ENCODE measurements at regions not wholly inside any gene's neighbourhood (a gene's known extent, or its start where the extent isn't known, plus 50 kb on each side); places are given as distances from the start of the nearest gene placed in this dataset.

GRCh38 chr5:154610321-154611154 is 132.5 kb upstream of the HAND1 start:
- Histone ChIP-seq H3K4me1 (ENCODE audit: insufficient read depth, low read length) (peaks cover 12% of the 10 kb centered on the region), H3K79me2 (ENCODE audit: insufficient read depth, low read length) (no peaks in the 10 kb centered on the region), H3K36me3 (ENCODE audit: insufficient read depth, low read length) (no peaks in the 10 kb centered on the region), H2AFZ (ENCODE audit: low read depth, low read length) (peak overlapping the region; percentile 38), H3K4me2 (ENCODE audit: low read length) (peak overlapping the region; percentile 82), H3K27ac (ENCODE audit: low read depth, low read length) (no peak overlapping the region), H3K9ac (ENCODE audit: low read length) (no peak overlapping the region), H3K27me3 (ENCODE audit: insufficient read depth, low read length) (peaks cover 46% of the 10 kb centered on the region), H4K20me1 (ENCODE audit: insufficient read depth, low read length) (no peaks in the 10 kb centered on the region), H3K9me3 (ENCODE audit: insufficient read depth, low read depth, low read length) (no peaks in the 10 kb centered on the region), H3K4me3 (ENCODE audit: insufficient read depth, low read depth, low read length) (peak overlapping the region; percentile 37)
- Mint-ChIP-seq H3K4me3 (ENCODE audit: unreplicated experiment) (peak overlapping the region; percentile 27), H3K27ac (ENCODE audit: unreplicated experiment) (no peak overlapping the region), H3K4me1 (ENCODE audit: low read depth, unreplicated experiment) (peaks cover 2% of the 10 kb centered on the region), H3K36me3 (ENCODE audit: low read depth, unreplicated experiment) (no peaks in the 10 kb centered on the region), H3K27me3 (ENCODE audit: low read depth, unreplicated experiment) (peaks cover 68% of the 10 kb centered on the region), H3K9me3 (ENCODE audit: unreplicated experiment) (no peaks in the 10 kb centered on the region)
- DNase-seq (ENCODE audit: low read depth): peak; percentile 11
- TF ChIP-seq CTCF (IDR thresholded peaks at IDR 0.05; ENCODE audit: insufficient read depth, low read depth, low read length) (peak; percentile 61), EZH2 (IDR thresholded peaks at IDR 0.05; ENCODE audit: insufficient read depth, low read length) (peak; percentile 60)
- no peak for FAIRE-seq

GRCh38 chr5:154609251-154609650 is 131.2 kb upstream of the HAND1 start:
- H3K9me3 ChIP-seq (ENCODE audit: insufficient read depth, low read depth, low read length): no peaks in the 10 kb centered on the region
- FAIRE-seq: no peak
- H3K4me1 ChIP-seq (ENCODE audit: insufficient read depth, low read length): peaks cover 12% of the 10 kb centered on the region
- no peak overlapping the region for H3K9ac ChIP-seq (ENCODE audit: low read length)
- H3K27me3 Mint-ChIP-seq (ENCODE audit: low read depth, unreplicated experiment): peaks cover 71% of the 10 kb centered on the region
- H3K27ac ChIP-seq (ENCODE audit: low read depth, low read length): no peak overlapping the region
- no peaks in the 10 kb centered on the region for H3K79me2 ChIP-seq (ENCODE audit: insufficient read depth, low read length)
- H3K4me3 Mint-ChIP-seq (ENCODE audit: unreplicated experiment): no peak overlapping the region
- no peak overlapping the region for H2AFZ ChIP-seq (ENCODE audit: low read depth, low read length)
- no peak overlapping the region for H3K27ac Mint-ChIP-seq (ENCODE audit: unreplicated experiment)
- no peaks in the 10 kb centered on the region for H3K36me3 ChIP-seq (ENCODE audit: insufficient read depth, low read length)
- no peaks in the 10 kb centered on the region for H3K9me3 Mint-ChIP-seq (ENCODE audit: unreplicated experiment)
- H3K36me3 Mint-ChIP-seq (ENCODE audit: low read depth, unreplicated experiment): no peaks in the 10 kb centered on the region
- peaks cover 2% of the 10 kb centered on the region for H3K4me1 Mint-ChIP-seq (ENCODE audit: low read depth, unreplicated experiment)
- peaks cover 49% of the 10 kb centered on the region for H3K27me3 ChIP-seq (ENCODE audit: insufficient read depth, low read length)
- no peak overlapping the region for H3K4me3 ChIP-seq (ENCODE audit: insufficient read depth, low read depth, low read length)
- TF ChIP-seq EZH2 (IDR thresholded peaks at IDR 0.05; ENCODE audit: insufficient read depth, low read length) (no peak), CTCF (IDR thresholded peaks at IDR 0.05; ENCODE audit: insufficient read depth, low read depth, low read length) (no peak)
- DNase-seq (ENCODE audit: low read depth): no peak
- no peaks in the 10 kb centered on the region for H4K20me1 ChIP-seq (ENCODE audit: insufficient read depth, low read length)
- no peak overlapping the region for H3K4me2 ChIP-seq (ENCODE audit: low read length)

- no peaks in the 10 kb centered on the region for H3K36me3 Mint-ChIP-seq (ENCODE audit: low read depth, unreplicated experiment)
- FAIRE-seq: no peak
- Histone ChIP-seq H3K79me2 (ENCODE audit: insufficient read depth, low read length) (no peaks in the 10 kb centered on the region), H3K9ac (ENCODE audit: low read length) (no peak overlapping the region), H3K4me1 (ENCODE audit: insufficient read depth, low read length) (peaks cover 18% of the 10 kb centered on the region), H3K27ac (ENCODE audit: low read depth, low read length) (no peak overlapping the region), H3K27me3 (ENCODE audit: insufficient read depth, low read length) (peaks cover 52% of the 10 kb centered on the region), H2AFZ (ENCODE audit: low read depth, low read length) (no peak overlapping the region), H4K20me1 (ENCODE audit: insufficient read depth, low read length) (no peaks in the 10 kb centered on the region), H3K4me2 (ENCODE audit: low read length) (no peak overlapping the region), H3K9me3 (ENCODE audit: insufficient read depth, low read depth, low read length) (no peaks in the 10 kb centered on the region), H3K36me3 (ENCODE audit: insufficient read depth, low read length) (no peaks in the 10 kb centered on the region), H3K4me3 (ENCODE audit: insufficient read depth, low read depth, low read length) (no peak overlapping the region)
- TF ChIP-seq EZH2 (IDR thresholded peaks at IDR 0.05; ENCODE audit: insufficient read depth, low read length): no peak
- TF ChIP-seq CTCF (IDR thresholded peaks at IDR 0.05; ENCODE audit: insufficient read depth, low read depth, low read length): no peak
- peaks cover 2% of the 10 kb centered on the region for H3K4me1 Mint-ChIP-seq (ENCODE audit: low read depth, unreplicated experiment)
- DNase-seq (ENCODE audit: low read depth): no peak
- no peak overlapping the region for H3K4me3 Mint-ChIP-seq (ENCODE audit: unreplicated experiment)
- no peak overlapping the region for H3K27ac Mint-ChIP-seq (ENCODE audit: unreplicated experiment)
- peaks cover 72% of the 10 kb centered on the region for H3K27me3 Mint-ChIP-seq (ENCODE audit: low read depth, unreplicated experiment)
- H3K9me3 Mint-ChIP-seq (ENCODE audit: unreplicated experiment): no peaks in the 10 kb centered on the region
These were observed 130.5 kb upstream of the HAND1 start for GRCh38 chr5:154608531-154609011.
